Upper lobe of right lung (tissue), 1 donor: ENCODE measurements at regions not wholly inside any gene's neighbourhood (a gene's known extent, or its start where the extent isn't known, plus 50 kb on each side); places are given as distances from the start of the nearest gene placed in this dataset.
A peak's percentile ranks its signal among the peaks of the same experiment; 100 is the strongest.
"Not testable (repeated sequence)": the region's sequence is repeated elsewhere in the genome, so short reads cannot be mapped to it uniquely, and the experiment has no call there.

Source experiments
- ATAC-seq: fragments of 200-7000 bp; cut with Tn5 transposase; one replicate; pipeline ENCODE4 v1.9.1; 2020; ENCODE audit warnings: mild to moderate bottlenecking, moderate library complexity
- DNase-seq: peaks from one replicate; pipeline ENCODE4 v3.0.0-alpha.2; 2020
- H3K27ac ChIP-seq: fragments of 200-600 bp; one replicate; pipeline ENCODE4 v1.8.0; 2022
- H3K27me3 ChIP-seq: fragments of 200-600 bp; one replicate; pipeline ENCODE4 v1.8.0; 2022; ENCODE audit warnings: mild to moderate bottlenecking
- H3K36me3 ChIP-seq: fragments of 200-600 bp; one replicate; pipeline ENCODE4 v1.8.0; 2022
- H3K4me1 ChIP-seq: fragments of 200-600 bp; one replicate; pipeline ENCODE4 v1.8.0; 2022
- H3K4me3 ChIP-seq: fragments of 200-600 bp; one replicate; pipeline ENCODE4 v1.8.0; 2022; ENCODE audit warnings: mild to moderate bottlenecking
- H3K9me3 ChIP-seq: fragments of 200-600 bp; one replicate; pipeline ENCODE4 v1.8.0; 2022
- CTCF ChIP-seq: fragments of 200-600 bp; IDR thresholded peaks from one replicate; pipeline ENCODE4 v1.8.0; 2022; ENCODE audit warnings: antibody characterized with exemption
- intact Hi-C: fragments of 100-400 bp; cut with DNase I; formaldehyde crosslinking; loops from one replicate; pipeline ENCODE4 v1.11.0; 2022
- donor health status: DM: no; HTN: yes; CAD: no; lungs with severe emphysema.

- DNase-seq = no peak
Measured at GRCh38 chr20:30499123-30499522, 758.3 kb upstream of the DEFB115 start.

GRCh38 chr20:30499716-30500446 lies 757.6 kb upstream of the DEFB115 start:
- H3K4me1 ChIP-seq, DNase-seq, intact Hi-C loops, H3K27ac ChIP-seq, H3K27me3 ChIP-seq, H3K4me3 ChIP-seq, H3K9me3 ChIP-seq, H3K36me3 ChIP-seq, ATAC-seq: not testable (repeated sequence)

More at GRCh38 chr20:30499123-30499522, 758.3 kb upstream of the DEFB115 start:
- Histone ChIP-seq H3K36me3 (no peaks in the 10 kb centered on the region), H3K4me1 (no peaks in the 10 kb centered on the region), H3K27me3 (no peaks in the 10 kb centered on the region), H3K9me3 (no peaks in the 10 kb centered on the region), H3K27ac (no peak overlapping the region), H3K4me3 (no peak overlapping the region)
- intact Hi-C loops = no loop called here
- TF ChIP-seq CTCF = no peak
- no peak for ATAC-seq

GRCh38 chr20:30500447-30500820 lies 757.0 kb upstream of the DEFB115 start:
- DNase-seq, H3K4me3 ChIP-seq, ATAC-seq: not testable (repeated sequence)

GRCh38 chr20:30500829-30501440 lies 756.5 kb upstream of the DEFB115 start:
- no peaks in the 10 kb centered on the region for H3K27me3 ChIP-seq
- intact Hi-C loops = no loop called here
- no peaks in the 10 kb centered on the region for H3K4me1 ChIP-seq
- no peak for ATAC-seq
- TF ChIP-seq CTCF = no peak
- H3K4me3 ChIP-seq = no peak overlapping the region
- H3K9me3 ChIP-seq = no peaks in the 10 kb centered on the region
- no peak for DNase-seq
- H3K36me3 ChIP-seq = no peaks in the 10 kb centered on the region
- H3K27ac ChIP-seq = no peak overlapping the region

More at GRCh38 chr20:30500447-30500820, 757.0 kb upstream of the DEFB115 start:
- H3K4me1 ChIP-seq, intact Hi-C loops, H3K27ac ChIP-seq, H3K36me3 ChIP-seq, H3K27me3 ChIP-seq, H3K9me3 ChIP-seq: not testable (repeated sequence)
- peak; percentile 50 for TF ChIP-seq CTCF

GRCh38 chr20:30502670-30503069 lies 754.8 kb upstream of the DEFB115 start:
- no peak overlapping the region for H3K27ac ChIP-seq
- no peaks in the 10 kb centered on the region for H3K27me3 ChIP-seq
- intact Hi-C loops = no loop called here
- no peaks in the 10 kb centered on the region for H3K4me1 ChIP-seq
- H3K36me3 ChIP-seq = no peaks in the 10 kb centered on the region
- DNase-seq = no peak
- H3K4me3 ChIP-seq = no peak overlapping the region
- TF ChIP-seq CTCF = no peak
- no peak for ATAC-seq
- H3K9me3 ChIP-seq = no peaks in the 10 kb centered on the region

- intact Hi-C loops, H3K27ac ChIP-seq, ATAC-seq, H3K4me3 ChIP-seq, DNase-seq, H3K4me1 ChIP-seq, H3K9me3 ChIP-seq, H3K36me3 ChIP-seq, H3K27me3 ChIP-seq: not testable (repeated sequence)
Measured at GRCh38 chr20:30503204-30503603, 754.3 kb upstream of the DEFB115 start.
